BJ (cell line): ENCODE measurements at regions not wholly inside any gene's neighbourhood (a gene's known extent, or its start where the extent isn't known, plus 50 kb on each side); places are given as distances from the start of the nearest gene placed in this dataset.
A peak's percentile ranks its signal among the peaks of the same experiment; 100 is the strongest.

Experiments
- CTCF ChIA-PET: fragments of 350-600 bp; formaldehyde crosslinking; extraction: SDS; loops from one replicate; lab custom pipeline; 2021; ENCODE audit warnings: antibody characterized with exemption, inconsistent platforms; lab: Yijun Ruan, JAX
- POLR2A ChIA-PET: fragments of 300-600 bp; sonication (Branson Sonifier 250); formaldehyde crosslinking; extraction: SDS; loops from one replicate; lab custom pipeline; 2021; ENCODE audit warnings: antibody characterized with exemption; lab: Charles Lee
- DNase-seq: peaks from one replicate; pipeline ENCODE4 v3.0.0-alpha.2; 2011; ENCODE audit warnings: low read depth
- H3K27me3 ChIP-seq: 2 replicates; pipeline ENCODE4 v1.6.0; 2011; ENCODE audit warnings: low read length; ENCODE audit not compliant: control insufficient read depth, insufficient read depth
- H3K36me3 ChIP-seq: 2 replicates; pipeline ENCODE4 v1.5.1; 2011; ENCODE audit warnings: low read length; ENCODE audit not compliant: control insufficient read depth, insufficient read depth
- H3K4me3 ChIP-seq: 2 replicates; pipeline ENCODE4 v1.5.1; 2011; ENCODE audit warnings: low read depth, mild to moderate bottlenecking, control low read depth, low read length
- TF ChIP-seq, protein P1 (sequence below): IDR thresholded peaks from 2 replicates; pipeline ENCODE4 v1.5.1; 2011; ENCODE audit warnings: low read depth, mild to moderate bottlenecking, control low read depth, inconsistent platforms, low read length, moderate library complexity; ENCODE audit not compliant: insufficient read depth

DNA sequence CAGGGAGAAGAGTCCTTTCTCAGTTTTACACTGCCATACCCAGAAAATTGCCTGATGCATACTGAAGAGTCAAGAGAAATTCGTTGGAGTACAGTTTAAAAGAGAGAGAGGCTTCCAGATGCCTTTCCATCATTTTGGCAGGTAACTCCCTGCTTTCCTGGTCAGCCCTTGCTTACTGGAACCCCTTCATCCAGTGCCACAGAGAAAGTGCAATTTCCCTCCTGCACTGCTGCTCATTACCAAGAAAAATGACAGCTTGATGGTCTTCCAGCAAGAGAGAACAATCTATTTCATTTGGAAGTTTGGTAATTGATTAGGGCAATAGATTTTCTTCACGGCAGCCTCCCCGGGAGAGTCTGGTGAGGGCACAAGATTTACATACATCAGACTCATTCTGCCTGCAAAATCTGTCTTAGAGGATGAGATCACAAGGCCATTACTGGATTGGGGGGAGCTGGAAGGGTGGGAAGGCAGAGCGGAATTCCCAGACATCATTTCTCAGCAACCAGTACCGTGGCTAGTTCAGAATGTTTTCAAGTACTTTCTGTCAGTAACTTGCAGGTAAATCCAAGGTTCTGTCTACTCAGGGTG is 102.8 kb upstream of the SLC14A2 start:
- H3K36me3 ChIP-seq, result no peaks in the 10 kb centered on the region
- CTCF ChIA-PET, result no interaction called here
- POLR2A ChIA-PET, result no interaction called here
- DNase-seq, result no peak
- no peak overlapping the region for H3K4me3 ChIP-seq
- H3K27me3 ChIP-seq, result peaks cover 5% of the 10 kb centered on the region
- TF ChIP-seq, protein P1, sequence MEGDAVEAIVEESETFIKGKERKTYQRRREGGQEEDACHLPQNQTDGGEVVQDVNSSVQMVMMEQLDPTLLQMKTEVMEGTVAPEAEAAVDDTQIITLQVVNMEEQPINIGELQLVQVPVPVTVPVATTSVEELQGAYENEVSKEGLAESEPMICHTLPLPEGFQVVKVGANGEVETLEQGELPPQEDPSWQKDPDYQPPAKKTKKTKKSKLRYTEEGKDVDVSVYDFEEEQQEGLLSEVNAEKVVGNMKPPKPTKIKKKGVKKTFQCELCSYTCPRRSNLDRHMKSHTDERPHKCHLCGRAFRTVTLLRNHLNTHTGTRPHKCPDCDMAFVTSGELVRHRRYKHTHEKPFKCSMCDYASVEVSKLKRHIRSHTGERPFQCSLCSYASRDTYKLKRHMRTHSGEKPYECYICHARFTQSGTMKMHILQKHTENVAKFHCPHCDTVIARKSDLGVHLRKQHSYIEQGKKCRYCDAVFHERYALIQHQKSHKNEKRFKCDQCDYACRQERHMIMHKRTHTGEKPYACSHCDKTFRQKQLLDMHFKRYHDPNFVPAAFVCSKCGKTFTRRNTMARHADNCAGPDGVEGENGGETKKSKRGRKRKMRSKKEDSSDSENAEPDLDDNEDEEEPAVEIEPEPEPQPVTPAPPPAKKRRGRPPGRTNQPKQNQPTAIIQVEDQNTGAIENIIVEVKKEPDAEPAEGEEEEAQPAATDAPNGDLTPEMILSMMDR, result no peak

- no peaks in the 10 kb centered on the region for H3K27me3 ChIP-seq
- no peak overlapping the region for H3K4me3 ChIP-seq
- no peaks in the 10 kb centered on the region for H3K36me3 ChIP-seq
- ChIA-PET CTCF (interaction anchor here (1.0 to 1.1 kb wide), 3 partner anchors 10 to 132 kb away, joined by 3 to 4 read pairs (median 4); no protein-coding TSS in a partner anchor), POLR2A (interaction anchor here (0.5 kb wide), 1 partner anchor 575 kb away, joined by 4 read pairs; no protein-coding TSS in a partner anchor)
- TF ChIP-seq, protein P1, result no peak
- DNase-seq, result peak; percentile 44
These were observed 98.0 kb upstream of the SLC14A2 start for GRCh38 chr18:45517181-45517741.

DNA sequence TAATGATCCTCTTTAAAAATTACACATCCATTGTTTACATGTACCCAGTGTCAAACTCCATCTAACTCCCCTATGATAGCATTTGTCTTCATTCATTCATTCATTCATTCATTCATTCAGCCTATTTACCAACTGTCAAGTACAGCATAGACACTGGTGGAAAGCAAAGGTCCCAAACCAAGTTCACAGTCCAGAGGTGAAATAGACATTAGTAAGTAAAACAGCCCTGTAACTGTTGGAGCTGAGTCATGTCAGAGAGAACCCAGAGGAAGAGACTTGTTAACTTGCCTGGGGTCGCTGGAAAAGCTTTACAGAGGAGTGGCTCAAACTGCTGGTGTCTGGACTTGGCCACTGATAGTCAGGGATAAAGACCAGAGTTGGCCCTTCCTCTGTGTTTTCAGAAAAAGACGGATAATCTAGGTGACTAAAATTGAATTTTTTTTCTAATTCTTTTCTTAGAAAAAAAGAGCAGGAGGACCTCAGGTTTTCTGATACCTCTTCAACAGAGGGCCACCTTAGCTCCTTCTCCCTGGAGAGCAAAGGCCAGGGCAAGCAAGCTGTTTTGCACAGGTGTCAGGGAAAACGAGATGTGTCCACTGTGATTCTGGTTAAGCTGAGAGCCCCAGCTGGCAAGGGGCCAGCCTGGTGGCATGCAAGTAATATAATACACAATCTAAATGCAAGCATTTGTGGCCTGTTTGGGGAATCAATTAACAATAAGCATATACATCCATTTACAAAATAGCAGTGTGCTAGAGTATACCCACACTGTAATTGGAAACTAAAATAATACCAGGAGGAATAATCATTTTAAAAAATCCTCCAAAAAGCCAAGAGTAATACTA is 96.7 kb upstream of the SLC14A2 start:
- Histone ChIP-seq H3K27me3 (no peaks in the 10 kb centered on the region), H3K4me3 (no peak overlapping the region), H3K36me3 (no peaks in the 10 kb centered on the region)
- POLR2A ChIA-PET, result no interaction called here
- DNase-seq, result no peak
- TF ChIP-seq, protein P1, result no peak
- CTCF ChIA-PET, result interaction anchor here (1.0 kb wide), 1 partner anchor 134 kb away, joined by 4 read pairs; no protein-coding TSS in a partner anchor

DNA sequence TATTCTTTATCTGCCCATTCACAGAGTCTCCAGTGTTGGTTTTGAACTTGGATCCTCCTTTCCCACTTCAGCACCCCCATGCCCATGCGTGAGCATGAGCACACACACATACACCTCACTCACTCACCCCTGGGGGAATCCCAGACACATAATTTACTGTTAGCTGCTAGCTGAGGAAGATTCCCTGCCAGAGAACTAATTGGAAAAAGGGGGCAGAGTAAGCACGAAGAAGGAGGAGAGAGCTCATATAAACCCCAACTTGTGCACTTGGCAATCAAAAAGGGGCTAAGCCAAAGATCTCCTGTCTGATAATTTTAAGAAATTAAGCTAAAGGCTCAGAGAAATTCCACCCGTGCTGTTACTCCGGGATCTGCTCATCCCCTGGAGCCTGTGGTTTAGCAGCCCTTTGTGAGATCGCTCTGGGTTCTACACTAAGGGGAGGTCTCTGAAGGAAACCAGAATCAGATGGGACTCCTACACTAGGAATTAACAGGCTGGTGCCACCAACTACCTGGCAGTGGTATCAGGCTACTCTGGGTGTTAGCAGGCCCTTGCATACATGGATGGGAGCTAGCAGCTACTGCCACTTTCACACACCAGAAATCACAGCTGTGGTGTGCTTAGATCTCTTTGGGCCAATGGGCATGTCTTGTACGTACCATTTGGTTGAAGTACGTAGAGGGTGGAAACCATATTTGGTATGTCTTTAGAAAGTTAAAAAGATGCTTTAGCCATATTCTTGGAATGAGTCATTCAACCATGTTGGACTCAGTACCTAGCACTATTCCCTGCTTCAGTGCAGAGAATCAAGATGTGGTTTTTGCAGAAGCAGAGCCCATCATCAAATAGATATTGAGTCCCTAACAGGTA is 95.6 kb upstream of the SLC14A2 start:
- Histone ChIP-seq H3K36me3 (no peaks in the 10 kb centered on the region), H3K4me3 (no peak overlapping the region), H3K27me3 (no peaks in the 10 kb centered on the region)
- TF ChIP-seq, protein P1, result no peak
- POLR2A ChIA-PET, result no interaction called here
- DNase-seq, result no peak
- CTCF ChIA-PET, result no interaction called here
